Left ventricle myocardium superior (tissue), 1 donor: ENCODE measurements at regions not wholly inside any gene's neighbourhood (a gene's known extent, or its start where the extent isn't known, plus 50 kb on each side); places are given as distances from the start of the nearest gene placed in this dataset.
"Not testable (repeated sequence)": the region's sequence is repeated elsewhere in the genome, so short reads cannot be mapped to it uniquely, and the experiment has no call there.

Source experiments
- ATAC-seq: fragments of 200-7000 bp; cut with Tn5 transposase; one replicate; pipeline ENCODE4 v1.9.1; 2020; ENCODE audit warnings: mild to moderate bottlenecking, moderate library complexity
- DNase-seq: peaks from one replicate; pipeline ENCODE4 v3.0.0-alpha.2; 2020
- intact Hi-C: fragments of 100-400 bp; cut with micrococcal nuclease; formaldehyde crosslinking; loops from one replicate; pipeline ENCODE4 v1.11.0; 2022
- donor health status: DM: no; HTN: yes; CAD: no; lungs with severe emphysema.

DNA sequence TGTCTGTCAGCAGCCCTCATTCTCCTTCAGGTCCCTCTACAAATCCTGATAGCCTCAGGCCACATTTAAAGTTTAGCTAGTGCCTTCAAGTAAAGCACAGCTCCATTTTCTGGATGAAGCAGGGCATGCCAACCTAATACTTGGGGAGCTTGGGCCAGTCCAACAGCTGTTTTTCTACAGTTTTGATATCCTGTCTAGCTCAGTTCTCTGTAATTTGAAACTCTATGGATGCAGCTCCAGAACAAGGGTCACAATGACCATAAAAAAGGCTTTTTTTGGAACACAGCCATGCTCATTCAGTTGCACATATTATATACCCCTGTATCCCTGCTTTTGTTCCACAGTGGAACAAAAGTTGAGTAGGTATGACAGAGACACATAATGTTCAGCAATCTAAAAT lies 373.5 kb downstream of the SUCLG1 start:
- intact Hi-C loops, result no loop called here
- ATAC-seq, result no peak
- no peak for DNase-seq

DNA sequence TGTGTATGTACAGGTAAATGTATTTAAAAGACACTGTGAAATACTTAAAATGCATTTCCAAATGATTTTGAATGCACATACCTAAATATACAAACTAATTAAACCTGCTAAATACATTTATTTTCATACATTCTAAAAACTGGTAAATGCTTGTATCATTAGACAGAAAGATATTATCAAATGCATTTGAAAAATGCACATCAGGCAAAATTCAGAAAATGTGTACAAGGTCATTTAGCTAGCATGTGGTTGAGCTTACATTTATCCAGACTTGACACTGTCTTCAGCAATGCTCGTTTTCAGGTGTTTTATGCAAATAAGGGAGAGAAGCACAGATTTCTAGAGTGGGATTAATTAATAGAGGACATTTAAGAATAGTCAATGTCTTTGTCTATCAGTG lies 374.2 kb downstream of the SUCLG1 start:
- no peak for ATAC-seq
- no peak for DNase-seq
- intact Hi-C loops, result no loop called here

DNA sequence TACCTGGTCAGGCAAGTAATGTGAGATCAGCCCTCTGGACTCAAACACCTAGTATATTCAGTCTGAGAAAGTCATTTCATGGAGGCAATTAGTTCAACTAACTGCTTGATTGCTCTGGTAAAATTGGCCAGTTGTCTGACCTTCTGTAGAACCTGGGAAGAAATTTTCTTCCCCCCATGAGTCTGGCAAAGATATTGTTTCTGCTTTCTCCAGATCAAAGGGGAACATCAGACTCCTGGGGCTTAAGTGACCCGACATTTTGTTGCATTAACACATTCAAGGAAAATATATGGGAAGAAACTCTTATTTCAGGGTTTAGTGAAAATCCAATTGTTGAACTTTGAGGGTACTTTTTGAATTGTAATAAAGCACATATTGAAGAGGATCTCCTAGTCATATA lies 375.1 kb downstream of the SUCLG1 start:
- no peak for ATAC-seq
- intact Hi-C loops, result no loop called here

DNA sequence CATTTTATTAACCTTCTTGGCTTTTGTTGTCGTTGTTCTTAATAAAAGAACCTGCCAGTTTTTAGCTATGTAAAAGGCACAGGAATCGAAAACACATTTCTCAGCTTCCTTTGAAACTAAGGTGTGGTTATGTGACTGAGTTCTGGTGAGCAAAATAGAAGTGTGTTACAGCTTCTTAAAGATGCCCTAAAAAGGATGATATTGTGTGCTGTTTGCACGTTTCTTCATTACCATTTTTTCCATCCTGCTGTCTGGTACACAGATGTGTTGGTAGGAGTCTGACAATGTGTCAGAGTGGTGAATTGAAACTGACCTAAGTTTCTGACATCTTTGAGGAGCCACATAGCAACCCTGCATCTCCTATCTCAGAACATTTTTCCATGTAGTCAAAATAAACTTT lies 380.6 kb downstream of the SUCLG1 start:
- no peak for DNase-seq
- intact Hi-C loops, result no loop called here
- no peak for ATAC-seq

More for the DNA sequence above, 375.1 kb downstream of the SUCLG1 start:
- DNase-seq, result no peak

DNA sequence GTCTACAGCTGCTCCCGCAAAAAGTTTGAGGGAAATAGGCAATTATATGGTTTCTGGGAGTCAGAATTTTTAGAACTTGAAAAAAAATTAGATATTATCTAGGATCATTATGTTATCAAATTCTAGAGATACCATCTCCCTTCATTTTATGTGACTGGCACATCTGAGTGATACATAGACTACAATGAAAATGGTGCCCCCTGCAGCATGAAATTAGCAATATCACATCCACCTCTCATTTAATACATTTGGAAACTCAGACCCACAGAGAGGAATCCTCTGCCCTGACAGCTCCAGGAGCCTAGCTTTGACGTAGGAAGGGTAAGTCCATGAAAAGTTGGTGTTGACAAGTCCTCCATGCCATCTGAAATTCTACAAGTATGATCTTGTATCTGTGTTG lies 381.6 kb downstream of the SUCLG1 start:
- intact Hi-C loops, result no loop called here
- DNase-seq (no peak), ATAC-seq (no peak)

DNA sequence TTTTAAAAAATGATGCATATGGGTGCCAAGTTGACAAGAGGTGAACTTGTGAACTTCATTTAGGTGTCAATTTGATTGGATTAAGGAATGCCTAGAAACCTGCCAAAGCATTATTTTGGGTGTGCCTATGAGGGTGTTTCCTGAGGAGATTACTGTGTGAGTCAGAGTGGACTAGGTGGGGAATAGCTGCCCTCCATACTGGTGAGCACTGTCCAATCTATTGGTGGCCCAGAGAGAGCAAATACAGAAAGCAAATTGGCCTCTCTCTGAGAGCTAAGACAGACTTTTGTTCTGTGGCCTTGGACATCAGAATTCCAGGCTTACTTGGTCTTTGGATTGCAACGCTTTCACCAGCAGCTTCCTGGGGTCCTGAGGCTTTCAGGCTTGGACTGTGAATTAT lies 388.0 kb downstream of the SUCLG1 start:
- ATAC-seq, result no peak
- intact Hi-C loops, result no loop called here

DNA sequence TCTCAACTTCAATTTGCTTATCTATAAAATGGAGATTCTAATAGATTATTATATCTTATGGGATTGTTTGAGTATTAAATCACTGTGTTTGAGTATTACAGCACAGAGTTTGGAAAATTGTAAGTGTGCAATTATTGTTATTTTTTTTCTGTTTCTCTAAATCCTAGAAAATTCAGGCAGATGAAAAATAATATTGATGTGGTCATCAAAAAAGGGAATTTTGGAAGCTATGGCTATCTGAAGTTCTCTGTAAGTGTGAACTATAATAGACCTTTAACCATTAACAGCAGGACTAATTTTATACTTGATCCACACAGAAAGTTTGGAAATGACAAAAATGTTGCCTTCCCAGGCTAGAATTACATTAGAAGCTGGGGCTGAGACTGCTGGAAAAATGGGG lies 393.2 kb downstream of the SUCLG1 start:
- no peak for ATAC-seq
- intact Hi-C loops, result no loop called here
- DNase-seq, result no peak

More for the DNA sequence above, 388.0 kb downstream of the SUCLG1 start:
- no peak for DNase-seq

DNA sequence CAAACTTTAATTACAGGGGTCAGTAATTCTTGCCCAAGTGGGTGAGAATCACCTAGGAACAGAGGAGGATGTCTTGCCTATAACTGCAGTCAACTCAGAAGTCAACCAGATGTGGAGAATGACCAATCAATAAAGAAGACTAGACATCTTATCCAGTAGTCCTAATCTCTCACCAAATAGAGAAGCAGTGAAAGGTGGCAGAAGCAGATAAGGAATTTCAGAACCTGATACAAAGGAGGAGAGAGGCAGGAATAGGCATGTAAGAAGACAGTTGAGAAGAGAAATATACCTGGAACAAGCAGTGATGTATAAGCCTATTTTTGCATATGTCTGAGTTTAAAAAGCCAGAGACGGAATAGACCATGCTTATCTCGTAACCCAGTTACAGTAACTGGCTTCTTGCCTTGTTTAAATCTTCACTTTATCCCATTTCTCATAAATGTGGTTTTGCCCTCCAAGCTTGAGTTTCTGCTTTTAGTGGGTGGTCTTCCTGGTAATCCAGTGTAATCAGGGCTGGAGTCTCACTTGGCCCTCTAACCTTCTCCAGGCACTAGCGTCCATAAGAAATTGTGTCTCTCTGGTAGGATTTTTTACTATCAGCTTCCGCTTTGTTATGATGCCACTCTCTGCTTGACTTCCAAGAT lies 401.0 kb downstream of the SUCLG1 start:
- intact Hi-C loops, result no loop called here
- ATAC-seq (no peak), DNase-seq (no peak)

DNA sequence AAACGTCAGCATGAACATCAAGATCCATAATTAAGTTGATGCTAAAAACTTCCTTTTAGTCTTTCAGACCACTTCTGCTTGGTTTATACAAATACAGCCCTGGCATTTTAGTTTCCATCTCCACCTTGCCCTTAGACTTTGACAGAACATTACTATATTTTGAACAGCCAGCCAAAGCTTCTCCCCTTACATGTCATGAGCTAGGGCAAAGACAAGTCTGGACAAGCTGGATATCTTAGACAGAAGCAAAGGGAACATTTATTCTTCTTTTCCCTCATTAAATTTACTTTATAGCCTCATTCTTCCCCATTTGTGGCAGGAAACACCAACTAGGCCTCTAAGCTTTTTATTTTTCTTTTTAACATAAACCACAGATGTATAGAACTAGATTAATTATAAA lies 403.3 kb downstream of the SUCLG1 start:
- DNase-seq (no peak), ATAC-seq (no peak)
- intact Hi-C loops, result no loop called here

DNA sequence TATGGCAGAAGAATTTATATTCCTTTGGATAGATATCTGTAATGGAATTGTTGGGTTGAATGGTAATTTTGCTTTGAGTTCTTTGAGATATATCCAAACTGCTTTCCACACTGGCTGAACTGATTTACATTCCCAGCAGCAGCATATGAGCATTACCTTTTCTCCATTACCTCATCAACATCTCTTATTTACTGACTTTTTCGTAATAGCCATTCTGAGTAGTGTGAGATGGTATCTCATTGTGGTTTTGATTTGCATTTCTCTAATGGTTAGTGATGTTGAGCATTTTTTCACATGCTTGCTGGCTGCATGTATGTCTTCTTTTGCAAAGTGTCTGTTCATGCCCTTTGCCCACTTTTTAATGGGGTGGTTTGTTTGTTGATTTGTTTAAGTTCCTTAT lies 404.5 kb downstream of the SUCLG1 start:
- ATAC-seq, intact Hi-C loops, DNase-seq: not testable (repeated sequence)

DNA sequence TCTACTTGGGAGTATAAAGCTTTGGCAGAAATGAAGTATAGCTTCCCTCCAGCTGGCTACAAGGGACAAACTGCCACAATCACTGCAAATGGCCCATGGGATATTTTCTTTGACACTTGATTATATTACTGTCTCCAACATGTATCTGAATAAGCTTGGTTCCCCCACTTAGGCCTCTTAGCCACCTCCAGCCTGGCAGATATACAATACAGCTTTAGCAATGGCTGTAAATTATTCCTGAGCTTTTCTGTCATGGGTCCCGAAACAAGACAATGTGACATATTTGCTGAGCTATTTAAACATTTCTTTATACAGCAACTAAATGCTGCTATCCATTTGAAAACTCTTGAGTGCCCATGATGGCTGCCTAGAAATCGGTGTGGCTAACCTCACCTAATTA lies 406.2 kb downstream of the SUCLG1 start:
- no peak for ATAC-seq
- DNase-seq, result no peak
- intact Hi-C loops, result no loop called here

DNA sequence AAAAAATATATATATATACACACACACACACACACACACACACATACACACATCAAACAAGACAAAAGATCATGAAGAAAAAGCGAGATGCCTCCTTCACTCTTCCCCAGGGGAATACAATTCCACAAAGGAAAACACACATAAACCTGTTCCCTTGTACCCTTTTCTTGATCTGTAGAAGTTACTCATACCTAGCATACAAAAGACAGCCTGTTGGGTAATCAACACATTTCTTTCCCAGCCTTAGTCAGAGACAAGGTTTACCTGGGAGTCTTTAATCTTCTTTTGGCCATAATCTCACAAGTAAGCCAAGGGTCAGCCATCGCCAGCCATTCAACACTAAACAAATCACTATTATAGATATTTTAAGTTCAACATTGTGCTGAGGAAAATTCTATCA lies 407.0 kb downstream of the SUCLG1 start:
- no peak for ATAC-seq
- DNase-seq, result no peak

DNA sequence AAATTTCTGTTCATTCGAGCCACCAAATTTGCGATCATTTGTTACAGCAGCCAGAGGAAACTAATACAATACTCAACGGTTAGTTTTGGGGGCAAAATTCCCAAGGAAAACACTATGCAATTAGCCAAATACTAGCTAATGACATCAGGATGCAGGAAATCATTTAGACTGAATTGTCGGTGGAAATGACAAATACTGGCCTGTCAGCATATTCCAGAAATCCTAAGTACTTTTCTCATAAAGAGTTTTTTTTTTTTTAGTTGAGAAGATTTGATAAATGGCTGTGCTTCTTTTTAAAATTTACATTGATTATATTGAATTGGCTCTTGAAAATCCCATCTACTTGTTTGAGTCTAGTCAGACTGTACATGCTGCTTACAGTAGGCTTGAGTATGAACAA lies 410.1 kb downstream of the SUCLG1 start:
- intact Hi-C loops, result no loop called here
- ATAC-seq, result no peak
- DNase-seq, result no peak

More for the DNA sequence above, 407.0 kb downstream of the SUCLG1 start:
- intact Hi-C loops, result no loop called here

DNA sequence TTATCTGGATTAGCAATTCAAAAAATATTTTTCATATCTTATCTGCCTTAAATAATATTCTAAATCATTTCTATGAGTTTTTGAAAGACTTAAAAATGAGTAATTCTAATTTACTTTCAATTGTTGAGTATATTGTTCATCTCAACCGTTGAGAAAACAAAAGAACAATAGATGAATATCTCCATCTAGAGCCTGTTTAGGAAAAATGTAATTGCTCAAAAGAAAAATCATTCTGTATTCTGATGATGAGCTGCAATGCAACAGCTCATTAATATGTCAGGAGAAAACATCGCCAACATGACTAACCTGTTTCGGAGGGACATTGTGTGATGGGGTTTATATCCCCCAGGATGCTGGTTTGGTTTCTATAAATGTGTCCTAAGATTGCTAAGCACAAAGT lies 417.6 kb downstream of the SUCLG1 start:
- intact Hi-C loops, result no loop called here
- no peak for DNase-seq
- no peak for ATAC-seq

DNA sequence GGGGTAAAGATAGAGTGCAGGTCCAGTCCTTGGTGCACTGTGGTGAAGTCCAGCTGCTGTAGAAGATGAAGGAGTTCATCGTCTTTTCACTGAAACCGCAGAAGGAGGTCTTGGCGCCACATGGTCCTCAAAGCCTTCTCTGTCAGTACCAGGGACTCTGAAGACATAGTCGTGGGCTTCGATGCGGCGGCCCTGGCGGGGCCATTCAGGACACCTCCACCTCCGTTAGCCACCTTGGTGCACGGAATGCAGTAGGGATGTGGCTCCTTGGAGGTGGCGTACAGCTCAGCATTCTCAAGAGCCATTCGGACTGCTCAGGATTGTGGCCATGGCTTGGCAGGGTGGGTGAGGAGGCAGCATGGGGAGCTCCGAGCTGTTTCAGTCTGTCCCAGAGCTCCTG lies 418.8 kb downstream of the SUCLG1 start:
- intact Hi-C loops, result no loop called here
- ATAC-seq (no peak), DNase-seq (no peak)

DNA sequence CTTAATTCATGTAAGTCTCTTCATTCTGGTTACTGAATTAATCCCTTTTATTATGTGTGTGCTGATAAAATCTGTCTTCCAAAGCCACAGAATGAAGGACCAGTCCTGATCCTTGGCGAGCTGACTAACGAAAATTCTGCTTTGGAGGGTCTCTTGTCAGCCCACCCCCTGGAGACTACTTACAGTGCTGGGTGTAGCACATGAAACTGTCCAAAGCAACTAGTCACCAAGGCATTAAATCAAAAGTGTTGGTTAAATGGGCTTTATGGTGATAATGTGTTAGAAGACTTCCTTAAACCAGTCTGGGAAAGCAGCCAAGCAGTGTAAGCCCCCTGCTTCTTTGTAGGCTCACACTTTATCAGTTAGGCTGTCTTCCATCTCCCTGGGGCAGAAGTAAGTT lies 420.2 kb downstream of the SUCLG1 start:
- ATAC-seq, result no peak
- intact Hi-C loops, result no loop called here
- no peak for DNase-seq

DNA sequence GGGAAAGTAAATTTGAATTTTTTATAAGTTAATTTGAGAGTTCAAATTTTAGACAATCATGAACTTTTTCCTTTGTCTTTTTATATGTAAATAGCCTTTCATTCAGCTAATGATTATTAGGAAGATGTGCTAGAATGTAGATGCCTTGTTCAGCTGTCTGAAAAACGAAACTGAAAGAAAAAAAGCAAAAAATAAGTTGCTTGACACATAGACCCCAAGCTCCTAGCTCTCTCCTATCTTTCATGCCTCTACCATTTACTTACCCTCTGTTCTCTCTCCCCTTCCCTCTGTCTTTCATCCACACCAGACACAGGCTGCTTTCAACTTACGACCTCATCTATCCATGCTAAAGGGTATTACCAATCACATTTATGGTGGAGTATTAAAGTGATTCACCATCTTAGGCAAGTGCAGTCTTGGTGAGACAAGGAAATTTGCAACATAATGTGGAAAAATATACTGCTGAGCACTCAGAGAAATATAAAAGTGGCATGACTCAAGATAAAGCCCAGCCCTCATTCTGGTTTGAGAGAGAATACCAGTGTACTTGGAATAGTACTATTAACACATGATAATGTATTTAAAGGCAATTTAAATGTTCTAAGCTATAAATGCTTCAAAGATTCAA lies 425.6 kb downstream of the SUCLG1 start:
- intact Hi-C loops, result no loop called here
- DNase-seq (no peak), ATAC-seq (no peak)

DNA sequence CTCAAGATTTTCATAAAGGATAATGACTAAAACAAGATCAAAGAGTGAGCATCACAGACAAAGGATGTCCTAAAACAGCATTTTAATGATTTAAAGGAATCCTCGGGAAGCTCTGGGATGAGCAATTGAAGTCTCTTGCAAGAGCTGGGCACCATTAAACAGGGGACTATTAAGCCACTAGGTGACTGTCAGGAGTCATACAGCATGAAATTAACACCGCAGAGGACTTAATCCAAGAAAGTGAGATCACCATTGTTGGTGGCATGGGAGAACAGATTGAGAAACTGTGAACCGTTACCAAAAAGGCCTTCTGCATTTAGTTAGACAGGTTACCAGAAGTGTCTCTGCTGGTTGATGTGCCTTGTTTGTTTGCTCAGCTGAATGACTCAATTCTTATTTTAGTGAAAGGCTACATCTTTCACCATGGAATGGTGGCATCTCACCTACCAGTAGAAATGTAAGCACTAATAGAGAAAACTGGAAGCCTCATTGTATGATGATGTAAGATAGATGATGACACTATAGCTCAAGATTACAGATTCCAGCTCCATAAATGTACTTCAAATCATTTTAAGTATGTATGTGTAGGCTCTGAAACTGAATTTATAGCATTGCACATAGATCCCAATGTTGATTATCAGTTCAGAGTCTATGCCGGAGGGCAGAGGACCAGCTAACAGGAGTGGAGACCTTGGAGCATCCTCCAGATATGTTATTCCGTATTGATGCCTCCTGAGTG lies 427.6 kb downstream of the SUCLG1 start:
- ATAC-seq (no peak), DNase-seq (no peak)
- intact Hi-C loops, result no loop called here

DNA sequence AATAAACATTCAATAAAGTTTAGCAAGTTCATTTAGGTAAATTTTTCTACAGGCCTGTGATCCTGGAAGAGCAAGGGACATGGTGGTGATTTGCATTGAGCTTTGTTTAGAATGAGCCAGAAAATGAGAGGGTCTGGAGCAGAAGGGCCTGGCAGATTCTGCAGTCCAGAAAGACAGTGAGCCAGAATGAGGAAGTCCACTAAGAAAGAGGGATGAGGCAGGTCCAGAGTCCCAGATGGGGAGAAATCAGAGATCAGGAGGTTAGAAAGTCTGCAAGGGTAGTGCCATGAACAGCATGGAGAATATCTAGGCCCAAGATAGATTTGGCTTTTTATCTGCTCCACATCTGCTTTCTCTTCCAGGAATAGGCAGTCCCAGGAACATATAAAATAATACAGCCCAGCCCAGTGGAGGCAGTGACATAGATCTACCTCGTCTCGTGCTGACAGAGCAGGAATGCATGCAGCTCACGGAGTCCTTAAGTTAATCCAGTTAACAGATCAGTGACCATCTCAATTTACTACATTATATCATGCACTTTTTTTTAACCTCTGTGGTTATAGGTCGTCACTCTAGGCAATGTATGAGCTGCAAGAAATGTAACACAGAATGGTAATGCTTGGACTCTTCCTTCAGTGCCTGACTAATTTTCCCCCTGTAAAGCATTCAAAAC lies 429.0 kb downstream of the SUCLG1 start:
- ATAC-seq, result no peak
- DNase-seq, result no peak
- intact Hi-C loops, result no loop called here

DNA sequence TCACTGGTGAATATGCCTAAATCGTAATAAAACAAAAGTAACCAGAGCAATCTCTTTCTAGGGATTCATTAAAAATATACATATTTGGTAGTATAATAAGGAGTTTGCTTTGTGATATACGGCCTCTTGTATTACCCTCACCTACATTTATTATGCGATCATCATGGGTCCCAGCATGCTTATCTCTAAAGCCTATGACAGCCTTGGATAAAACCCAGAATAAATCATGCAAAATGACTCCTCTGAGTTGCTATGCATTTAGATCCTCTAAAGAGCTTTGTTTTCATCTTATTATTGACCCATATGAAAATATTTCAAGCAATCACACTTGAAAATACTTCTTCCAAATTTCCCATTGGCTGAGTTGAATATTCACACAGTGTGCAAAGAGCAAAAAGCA lies 432.3 kb downstream of the SUCLG1 start:
- no peak for ATAC-seq
- no peak for DNase-seq
- intact Hi-C loops, result no loop called here
